ENCODE measurements at regions not wholly inside any gene's neighbourhood (a gene's known extent, or its start where the extent isn't known, plus 50 kb on each side); places are given as distances from the start of the nearest gene placed in this dataset.

GRCh38 chr13:103948426-103948825, 882.2 kb upstream of the SLC10A2 start:
- Histone ChIP-seq H4K20me1 (ENCODE audit: insufficient read depth, low read length) (no peaks in the 10 kb centered on the region), H2AFZ (ENCODE audit: low read depth, low read length) (no peak overlapping the region), H3K27me3 (ENCODE audit: low read depth, low read length) (no peaks in the 10 kb centered on the region), H3K4me3 (ENCODE audit: low read length) (no peak overlapping the region), H3K9ac (ENCODE audit: low read length) (no peak overlapping the region), H3K36me3 (replicated peaks; ENCODE audit: low read depth, low read length) (no peaks in the 10 kb centered on the region), H3K9me3 (ENCODE audit: insufficient read depth, low read length) (peaks cover 5% of the 10 kb centered on the region; the same call in 1 of the 2 replicates), H3K4me1 (ENCODE audit: low read length) (no peaks in the 10 kb centered on the region), H3K27ac (ENCODE audit: low read length) (no peak overlapping the region), H3K4me2 (ENCODE audit: low read length) (no peak overlapping the region), H3K79me2 (ENCODE audit: low read length) (no peaks in the 10 kb centered on the region)
- TF ChIP-seq EZH2phosphoT487 (IDR thresholded peaks at IDR 0.05; ENCODE audit: low read depth) (no peak), CTCF (IDR thresholded peaks at IDR 0.05; ENCODE audit: low read depth, low read length) (no peak)

- no peak overlapping the region for H3K9ac ChIP-seq (ENCODE audit: low read length)
- no peak for TF ChIP-seq CTCF (IDR thresholded peaks at IDR 0.05; ENCODE audit: low read depth, low read length)
- TF ChIP-seq EZH2phosphoT487 (IDR thresholded peaks at IDR 0.05; ENCODE audit: low read depth), result no peak
These were observed 879.6 kb upstream of the SLC10A2 start for GRCh38 chr13:103945836-103946235.

GRCh38 chr13:103941506-103942140, 875.4 kb upstream of the SLC10A2 start:
- Histone ChIP-seq H3K4me1 (ENCODE audit: low read length) (no peaks in the 10 kb centered on the region), H3K27me3 (ENCODE audit: low read depth, low read length) (no peaks in the 10 kb centered on the region), H3K9me3 (ENCODE audit: insufficient read depth, low read length) (no peaks in the 10 kb centered on the region), H4K20me1 (ENCODE audit: insufficient read depth, low read length) (no peaks in the 10 kb centered on the region), H2AFZ (ENCODE audit: low read depth, low read length) (no peak overlapping the region), H3K4me2 (ENCODE audit: low read length) (no peak overlapping the region), H3K27ac (ENCODE audit: low read length) (no peak overlapping the region), H3K9ac (ENCODE audit: low read length) (no peak overlapping the region), H3K79me2 (ENCODE audit: low read length) (no peaks in the 10 kb centered on the region), H3K4me3 (ENCODE audit: low read length) (no peak overlapping the region), H3K36me3 (replicated peaks; ENCODE audit: low read depth, low read length) (no peaks in the 10 kb centered on the region)
- TF ChIP-seq EZH2phosphoT487 (IDR thresholded peaks at IDR 0.05; ENCODE audit: low read depth), result no peak
- no peak for TF ChIP-seq CTCF (IDR thresholded peaks at IDR 0.05; ENCODE audit: low read depth, low read length)

More at GRCh38 chr13:103945836-103946235, 879.6 kb upstream of the SLC10A2 start:
- Histone ChIP-seq H3K36me3 (replicated peaks; ENCODE audit: low read depth, low read length) (no peaks in the 10 kb centered on the region), H4K20me1 (ENCODE audit: insufficient read depth, low read length) (no peaks in the 10 kb centered on the region), H3K27ac (ENCODE audit: low read length) (no peak overlapping the region), H2AFZ (ENCODE audit: low read depth, low read length) (no peak overlapping the region), H3K4me3 (ENCODE audit: low read length) (no peak overlapping the region), H3K4me2 (ENCODE audit: low read length) (no peak overlapping the region), H3K27me3 (ENCODE audit: low read depth, low read length) (no peaks in the 10 kb centered on the region), H3K79me2 (ENCODE audit: low read length) (no peaks in the 10 kb centered on the region), H3K9me3 (ENCODE audit: insufficient read depth, low read length) (peaks cover 5% of the 10 kb centered on the region; the same call in 1 of the 2 replicates), H3K4me1 (ENCODE audit: low read length) (no peaks in the 10 kb centered on the region)

- H3K4me1 ChIP-seq (ENCODE audit: low read length), result no peaks in the 10 kb centered on the region
- no peaks in the 10 kb centered on the region for H3K36me3 ChIP-seq (replicated peaks; ENCODE audit: low read depth, low read length)
- H2AFZ ChIP-seq (ENCODE audit: low read depth, low read length), result no peak overlapping the region
- H3K4me3 ChIP-seq (ENCODE audit: low read length), result no peak overlapping the region
- H4K20me1 ChIP-seq (ENCODE audit: insufficient read depth, low read length), result no peaks in the 10 kb centered on the region
- no peak overlapping the region for H3K4me2 ChIP-seq (ENCODE audit: low read length)
- no peak overlapping the region for H3K27ac ChIP-seq (ENCODE audit: low read length)
- no peaks in the 10 kb centered on the region for H3K79me2 ChIP-seq (ENCODE audit: low read length)
- no peaks in the 10 kb centered on the region for H3K9me3 ChIP-seq (ENCODE audit: insufficient read depth, low read length)
- TF ChIP-seq CTCF (IDR thresholded peaks at IDR 0.05; ENCODE audit: low read depth, low read length) (no peak), EZH2phosphoT487 (IDR thresholded peaks at IDR 0.05; ENCODE audit: low read depth) (no peak)
- H3K27me3 ChIP-seq (ENCODE audit: low read depth, low read length), result no peaks in the 10 kb centered on the region
- no peak overlapping the region for H3K9ac ChIP-seq (ENCODE audit: low read length)
These were observed 868.9 kb upstream of the SLC10A2 start for GRCh38 chr13:103935117-103935516.

Measured in OCI-LY3 (cell line).